Left ventricle myocardium inferior (tissue), 1 donor: ENCODE measurements at regions not wholly inside any gene's neighbourhood (a gene's known extent, or its start where the extent isn't known, plus 50 kb on each side); places are given as distances from the start of the nearest gene placed in this dataset.

Source experiments
- DNase-seq: peaks from one replicate; pipeline ENCODE4 v3.0.0-alpha.2; 2020
- H3K27ac ChIP-seq: fragments of 200-600 bp; replicated peaks from 2 replicates; pipeline ENCODE4 v1.8.0; 2021
- H3K27me3 ChIP-seq: fragments of 200-600 bp; 2 replicates; pipeline ENCODE4 v1.8.0; 2021; ENCODE audit warnings: low read depth
- H3K36me3 ChIP-seq: fragments of 200-600 bp; 2 replicates; pipeline ENCODE4 v1.8.0; 2021
- H3K4me1 ChIP-seq: fragments of 200-600 bp; 2 replicates; pipeline ENCODE4 v1.8.0; 2021
- H3K4me3 ChIP-seq: fragments of 200-600 bp; 2 replicates; pipeline ENCODE4 v1.8.0; 2021; ENCODE audit warnings: mild to moderate bottlenecking, moderate library complexity
- H3K9me3 ChIP-seq: fragments of 200-600 bp; replicated peaks from 2 replicates; pipeline ENCODE4 v1.8.0; 2021
- CTCF ChIP-seq: fragments of 200-600 bp; IDR thresholded peaks from 2 replicates; pipeline ENCODE4 v1.8.0; 2021; ENCODE audit warnings: antibody characterized with exemption, mild to moderate bottlenecking, borderline replicate concordance
- intact Hi-C: fragments of 100-400 bp; cut with micrococcal nuclease; formaldehyde crosslinking; loops from one replicate; pipeline ENCODE4 v1.11.0; 2022
- donor health status: DM: no; HTN: yes; CAD: no; lungs with severe emphysema.

DNA sequence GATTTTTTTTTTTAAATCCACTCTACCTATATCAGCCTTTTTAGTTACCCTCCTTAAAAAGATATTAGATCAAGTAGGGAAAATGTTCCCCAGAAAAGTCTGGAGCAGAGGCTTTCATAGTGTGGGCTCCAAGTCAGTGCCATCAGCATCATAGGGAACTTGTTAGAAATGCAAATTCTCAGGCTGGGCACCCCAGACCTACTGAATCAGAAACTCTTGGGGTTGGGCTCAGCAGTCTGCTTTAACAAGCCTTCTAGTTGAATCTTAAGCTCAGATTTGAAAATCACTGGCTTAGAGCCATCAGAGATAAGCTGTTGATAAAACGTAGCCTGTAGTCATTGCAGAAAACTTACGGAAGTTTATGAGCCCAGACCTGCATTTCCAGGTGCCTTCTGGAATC, 140.1 kb downstream of the TMEM38B start:
- no peak for TF ChIP-seq CTCF
- no peaks in the 10 kb centered on the region for H3K9me3 ChIP-seq
- intact Hi-C loops, result no loop called here
- no peaks in the 10 kb centered on the region for H3K27me3 ChIP-seq
- no peaks in the 10 kb centered on the region for H3K36me3 ChIP-seq
- no peak for DNase-seq
- H3K27ac ChIP-seq, result no peak overlapping the region
- peaks cover 7% of the 10 kb centered on the region for H3K4me1 ChIP-seq
- H3K4me3 ChIP-seq, result no peak overlapping the region

- Histone ChIP-seq H3K9me3 (no peaks in the 10 kb centered on the region), H3K4me3 (no peak overlapping the region), H3K27ac (no peak overlapping the region), H3K36me3 (no peaks in the 10 kb centered on the region), H3K4me1 (peaks cover 7% of the 10 kb centered on the region), H3K27me3 (no peaks in the 10 kb centered on the region)
- DNase-seq, result no peak
- intact Hi-C loops, result no loop called here
- no peak for TF ChIP-seq CTCF
Observed at GRCh38 chr9:105835721-105836120, 141.4 kb downstream of the TMEM38B start.

- no peak for DNase-seq
- intact Hi-C loops, result no loop called here
- Histone ChIP-seq H3K27me3 (no peaks in the 10 kb centered on the region), H3K4me3 (no peak overlapping the region), H3K9me3 (peaks cover 5% of the 10 kb centered on the region), H3K27ac (no peak overlapping the region), H3K36me3 (no peaks in the 10 kb centered on the region), H3K4me1 (peaks cover 7% of the 10 kb centered on the region)
- no peak for TF ChIP-seq CTCF
Observed at GRCh38 chr9:105836936-105837660, 142.8 kb downstream of the TMEM38B start.

GRCh38 chr9:105841562-105841961, 147.2 kb downstream of the TMEM38B start:
- no peak for DNase-seq
- peaks cover 5% of the 10 kb centered on the region for H3K9me3 ChIP-seq
- TF ChIP-seq CTCF, result no peak
- H3K27ac ChIP-seq, result no peak overlapping the region
- no peaks in the 10 kb centered on the region for H3K27me3 ChIP-seq
- H3K4me1 ChIP-seq, result no peaks in the 10 kb centered on the region
- no peaks in the 10 kb centered on the region for H3K36me3 ChIP-seq
- H3K4me3 ChIP-seq, result no peak overlapping the region
- intact Hi-C loops, result no loop called here

GRCh38 chr9:105842023-105842644, 147.8 kb downstream of the TMEM38B start:
- Histone ChIP-seq H3K9me3 (peaks cover 5% of the 10 kb centered on the region), H3K36me3 (no peaks in the 10 kb centered on the region), H3K27me3 (no peaks in the 10 kb centered on the region), H3K4me1 (no peaks in the 10 kb centered on the region), H3K27ac (no peak overlapping the region), H3K4me3 (no peak overlapping the region)
- DNase-seq, result no peak
- intact Hi-C loops, result no loop called here
- peak; percentile 73 for TF ChIP-seq CTCF
